ENCODE measurements at regions not wholly inside any gene's neighbourhood (a gene's known extent, or its start where the extent isn't known, plus 50 kb on each side); places are given as distances from the start of the nearest gene placed in this dataset.

GRCh38 chr7:113392421-113392820, 274.1 kb upstream of the SMIM30 start:
- no peaks in the 10 kb centered on the region for H3K27me3 ChIP-seq (ENCODE audit: control insufficient read depth, insufficient read depth, low read length)
- H3K27ac ChIP-seq (ENCODE audit: low read depth, low read length): no peak overlapping the region
- H3K4me3 ChIP-seq (ENCODE audit: low read depth, low read length): no peak overlapping the region
- ChIA-PET POLR2A (no interaction called here), CTCF (no interaction called here)
- TF ChIP-seq, protein P1, sequence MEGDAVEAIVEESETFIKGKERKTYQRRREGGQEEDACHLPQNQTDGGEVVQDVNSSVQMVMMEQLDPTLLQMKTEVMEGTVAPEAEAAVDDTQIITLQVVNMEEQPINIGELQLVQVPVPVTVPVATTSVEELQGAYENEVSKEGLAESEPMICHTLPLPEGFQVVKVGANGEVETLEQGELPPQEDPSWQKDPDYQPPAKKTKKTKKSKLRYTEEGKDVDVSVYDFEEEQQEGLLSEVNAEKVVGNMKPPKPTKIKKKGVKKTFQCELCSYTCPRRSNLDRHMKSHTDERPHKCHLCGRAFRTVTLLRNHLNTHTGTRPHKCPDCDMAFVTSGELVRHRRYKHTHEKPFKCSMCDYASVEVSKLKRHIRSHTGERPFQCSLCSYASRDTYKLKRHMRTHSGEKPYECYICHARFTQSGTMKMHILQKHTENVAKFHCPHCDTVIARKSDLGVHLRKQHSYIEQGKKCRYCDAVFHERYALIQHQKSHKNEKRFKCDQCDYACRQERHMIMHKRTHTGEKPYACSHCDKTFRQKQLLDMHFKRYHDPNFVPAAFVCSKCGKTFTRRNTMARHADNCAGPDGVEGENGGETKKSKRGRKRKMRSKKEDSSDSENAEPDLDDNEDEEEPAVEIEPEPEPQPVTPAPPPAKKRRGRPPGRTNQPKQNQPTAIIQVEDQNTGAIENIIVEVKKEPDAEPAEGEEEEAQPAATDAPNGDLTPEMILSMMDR (IDR thresholded peaks at IDR 0.05; ENCODE audit: low read depth, low read length): no peak
- DNase-seq (ENCODE audit: low read depth, low spot score): no peak
- no peaks in the 10 kb centered on the region for H3K9me3 ChIP-seq (ENCODE audit: control insufficient read depth, insufficient read depth, low read length)

DNA sequence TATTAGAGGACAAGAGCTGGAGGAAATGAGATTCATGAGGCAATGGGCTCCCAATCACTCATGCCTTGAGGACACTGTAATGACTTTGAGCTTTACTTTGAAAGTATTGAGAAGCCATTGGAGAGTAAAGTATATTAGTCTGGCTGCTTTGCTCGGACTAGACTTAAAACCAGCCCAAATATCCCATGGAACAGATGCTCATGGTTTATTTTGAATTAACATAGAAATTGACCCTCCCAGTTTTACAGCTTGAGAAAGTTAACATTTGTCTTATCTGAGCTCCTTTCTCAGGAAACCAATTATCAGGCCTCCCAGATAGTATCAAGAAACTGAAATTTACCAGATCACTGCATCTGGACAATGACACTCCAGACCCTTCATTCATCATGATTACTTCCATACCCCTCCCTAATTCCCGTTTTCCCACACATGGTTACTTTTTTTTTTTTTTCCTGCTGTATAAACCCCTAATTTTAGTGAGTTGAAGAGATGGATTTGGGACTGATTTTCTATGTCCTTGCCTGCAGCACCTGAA, 270.8 kb upstream of the SMIM30 start:
- H3K27me3 ChIP-seq (ENCODE audit: control insufficient read depth, insufficient read depth, low read length): no peaks in the 10 kb centered on the region
- ChIA-PET CTCF (interaction anchor here (1.4 kb wide), 1 partner anchor 33 kb away, joined by 7 read pairs; no protein-coding TSS in a partner anchor), POLR2A (no interaction called here)
- TF ChIP-seq, protein P1 (IDR thresholded peaks at IDR 0.05; ENCODE audit: low read depth, low read length): no peak
- H3K9me3 ChIP-seq (ENCODE audit: control insufficient read depth, insufficient read depth, low read length): no peaks in the 10 kb centered on the region
- no peak for DNase-seq (ENCODE audit: low read depth, low spot score)
- no peak overlapping the region for H3K27ac ChIP-seq (ENCODE audit: low read depth, low read length)
- no peak overlapping the region for H3K4me3 ChIP-seq (ENCODE audit: low read depth, low read length)

DNA sequence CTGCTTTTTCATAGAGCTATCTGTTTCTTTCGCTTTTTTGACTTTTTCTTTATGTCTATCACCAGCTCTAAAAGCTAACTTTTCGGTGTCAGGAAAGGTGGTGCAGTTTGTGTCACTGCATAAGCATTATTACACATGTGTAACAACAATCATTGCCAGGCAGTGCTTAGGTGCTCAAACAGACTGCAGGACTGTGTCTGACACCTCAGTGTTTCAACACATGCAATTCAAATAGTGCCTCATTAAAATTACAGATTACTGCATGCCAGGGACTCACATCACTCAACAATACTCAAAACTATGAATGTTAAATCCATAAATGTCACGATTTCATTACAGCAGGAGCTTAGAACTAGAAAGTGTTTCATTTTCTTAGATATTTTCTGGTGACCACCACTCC, 265.3 kb upstream of the SMIM30 start:
- TF ChIP-seq, protein P1 (IDR thresholded peaks at IDR 0.05; ENCODE audit: low read depth, low read length): no peak
- DNase-seq (ENCODE audit: low read depth, low spot score): no peak
- Histone ChIP-seq H3K27me3 (ENCODE audit: control insufficient read depth, insufficient read depth, low read length) (no peaks in the 10 kb centered on the region), H3K27ac (ENCODE audit: low read depth, low read length) (no peak overlapping the region), H3K9me3 (ENCODE audit: control insufficient read depth, insufficient read depth, low read length) (no peaks in the 10 kb centered on the region), H3K4me3 (ENCODE audit: low read depth, low read length) (no peak overlapping the region)
- CTCF ChIA-PET: interaction anchor here (1.2 to 1.6 kb wide), 2 partner anchors 35 to 38 kb away, joined by 5 read pairs; no protein-coding TSS in a partner anchor
- POLR2A ChIA-PET: no interaction called here

DNA sequence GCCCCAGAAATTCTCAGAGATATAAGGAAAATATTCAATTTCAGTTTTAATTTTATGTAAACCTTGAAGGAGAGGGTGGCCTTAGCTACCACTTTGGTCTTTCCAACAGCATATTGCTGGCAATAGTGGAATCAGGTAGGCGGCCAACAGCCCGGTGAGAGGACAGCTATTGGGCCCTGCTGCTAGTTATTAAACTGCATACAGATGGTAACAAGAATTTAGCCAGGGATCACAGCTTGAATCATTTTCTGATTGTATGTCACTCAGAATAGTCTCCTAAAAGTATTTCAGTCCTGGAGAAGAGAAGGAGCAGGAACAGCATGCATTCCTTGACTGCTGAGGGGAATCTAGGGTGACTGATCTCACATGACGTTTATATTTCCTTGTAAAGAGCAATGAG, 261.4 kb upstream of the SMIM30 start:
- ChIA-PET CTCF (interaction anchor here (1.3 to 1.5 kb wide), 2 partner anchors 220 to 331 kb away, joined by 3 read pairs; no protein-coding TSS in a partner anchor), POLR2A (no interaction called here)
- H3K4me3 ChIP-seq (ENCODE audit: low read depth, low read length): no peak overlapping the region
- no peak overlapping the region for H3K27ac ChIP-seq (ENCODE audit: low read depth, low read length)
- no peak for DNase-seq (ENCODE audit: low read depth, low spot score)
- no peaks in the 10 kb centered on the region for H3K27me3 ChIP-seq (ENCODE audit: control insufficient read depth, insufficient read depth, low read length)
- TF ChIP-seq, protein P1 (IDR thresholded peaks at IDR 0.05; ENCODE audit: low read depth, low read length): no peak
- H3K9me3 ChIP-seq (ENCODE audit: control insufficient read depth, insufficient read depth, low read length): no peaks in the 10 kb centered on the region

DNA sequence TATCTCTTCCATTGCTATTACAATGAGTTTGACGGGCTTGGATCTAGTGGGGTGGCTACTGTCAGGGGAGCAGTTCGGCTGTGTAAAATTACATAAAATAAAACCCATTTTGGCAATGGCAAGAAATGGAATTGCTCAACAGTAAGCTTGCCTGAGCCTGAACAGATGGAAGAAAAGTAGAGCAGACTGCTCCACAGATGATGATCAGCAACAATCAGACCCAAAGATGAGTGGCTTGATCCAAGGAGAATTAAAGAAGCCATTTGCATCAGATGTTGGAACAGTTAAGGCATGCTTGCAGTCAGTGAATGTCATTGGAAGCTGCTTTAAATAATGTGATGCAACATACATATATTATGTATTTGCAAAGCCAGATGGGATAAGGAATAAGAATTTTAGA, 256.6 kb upstream of the SMIM30 start:
- CTCF ChIA-PET: no interaction called here
- no peak for DNase-seq (ENCODE audit: low read depth, low spot score)
- POLR2A ChIA-PET: no interaction called here

More for the DNA sequence above, 256.6 kb upstream of the SMIM30 start:
- Histone ChIP-seq H3K9me3 (ENCODE audit: control insufficient read depth, insufficient read depth, low read length) (no peaks in the 10 kb centered on the region), H3K27me3 (ENCODE audit: control insufficient read depth, insufficient read depth, low read length) (no peaks in the 10 kb centered on the region), H3K4me3 (ENCODE audit: low read depth, low read length) (no peak overlapping the region), H3K27ac (ENCODE audit: low read depth, low read length) (no peak overlapping the region)
- TF ChIP-seq, protein P1 (IDR thresholded peaks at IDR 0.05; ENCODE audit: low read depth, low read length): no peak

Measured in AG04450 (cell line).